Vagina (tissue), 2 donors: ENCODE measurements at regions not wholly inside any gene's neighbourhood (a gene's known extent, or its start where the extent isn't known, plus 50 kb on each side); places are given as distances from the start of the nearest gene placed in this dataset.

Experiments used
- DNase-seq, 2 donors: peaks; one replicate each; pipeline ENCODE4 v3.0.0-alpha.2; 2017; ENCODE audit errors: extremely low spot score in 2 of 2
- H3K27ac ChIP-seq: fragments of 200-600 bp; sonication (generic); one replicate; pipeline ENCODE4 v1.5.1; 2019
- H3K27me3 ChIP-seq: fragments of 200-600 bp; sonication (generic); one replicate; pipeline ENCODE4 v1.5.1; 2019
- H3K36me3 ChIP-seq, 2 donors: fragments of 200-600 bp; sonication (generic); one replicate each; pipeline ENCODE4 v1.5.1; 2017 to 2019
- H3K4me1 ChIP-seq: fragments of 200-600 bp; sonication (generic); one replicate; pipeline ENCODE4 v1.5.1; 2019
- H3K4me3 ChIP-seq, 2 donors: fragments of 200-600 bp; sonication (generic); 1 replicate in 1 of 2; 2 replicates in 1 of 2; pipeline ENCODE4 v1.5.1; 2016 to 2019
- H3K9me3 ChIP-seq: fragments of 200-600 bp; sonication (generic); one replicate; pipeline ENCODE4 v1.5.1; 2019
- POLR2A ChIP-seq, 2 donors: fragments of 450-650 bp; IDR thresholded peaks; one replicate each; pipeline ENCODE4 v1.6.1; 2017; ENCODE audit warnings: antibody characterized with exemption in 2 of 2, mild to moderate bottlenecking in 2 of 2, moderate library complexity in 2 of 2
- POLR2AphosphoS5 ChIP-seq, 2 donors: sonication (generic); formaldehyde crosslinking; IDR thresholded peaks; one replicate each; pipeline ENCODE4 v1.9.0; 2017; ENCODE audit warnings: antibody characterized with exemption in 2 of 2, mild to moderate bottlenecking in 2 of 2, low read depth in 1 of 2; ENCODE audit not compliant: insufficient read depth in 1 of 2
- intact Hi-C: fragments of 100-400 bp; cut with DNase I; formaldehyde crosslinking; loops from one replicate; pipeline ENCODE4 v1.15.1; 2023
- TF ChIP-seq, protein P1 (sequence below), 3 experiments: fragments of 450-650 bp in 2 of 3; fragments of 200-600 bp in 1 of 3; sonication (generic) in 1 of 3; IDR thresholded peaks; one replicate each; pipeline ENCODE4 v1.5.1; 2017 to 2019; ENCODE audit warnings: antibody characterized with exemption in 3 of 3, mild to moderate bottlenecking in 2 of 3, moderate library complexity in 2 of 3

DNA sequence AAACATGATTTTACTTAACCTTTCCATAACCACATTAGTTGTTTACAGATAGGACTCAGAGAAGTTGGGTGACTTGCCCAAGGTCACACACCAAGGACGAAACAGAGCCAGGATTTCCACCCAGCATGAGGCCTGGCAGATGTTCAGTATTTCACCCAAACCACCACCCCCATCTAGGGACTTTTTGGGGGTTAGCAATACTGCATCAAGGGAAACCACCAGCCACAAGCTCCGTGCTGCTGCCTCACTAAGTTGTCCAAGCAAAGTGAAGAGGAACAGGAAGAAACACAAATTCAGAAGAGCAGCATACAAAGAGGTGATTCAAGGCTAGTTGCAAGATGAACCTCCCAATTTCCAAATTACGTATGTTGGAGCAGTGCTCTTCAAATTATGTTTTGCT lies 219.6 kb upstream of the RORB start:
- no peaks in the 10 kb centered on the region for H3K27me3 ChIP-seq
- no peak overlapping the region for H3K4me3 ChIP-seq
- no peaks in the 10 kb centered on the region for H3K9me3 ChIP-seq
- H3K27ac ChIP-seq, result no peak overlapping the region
- TF ChIP-seq, protein P1, sequence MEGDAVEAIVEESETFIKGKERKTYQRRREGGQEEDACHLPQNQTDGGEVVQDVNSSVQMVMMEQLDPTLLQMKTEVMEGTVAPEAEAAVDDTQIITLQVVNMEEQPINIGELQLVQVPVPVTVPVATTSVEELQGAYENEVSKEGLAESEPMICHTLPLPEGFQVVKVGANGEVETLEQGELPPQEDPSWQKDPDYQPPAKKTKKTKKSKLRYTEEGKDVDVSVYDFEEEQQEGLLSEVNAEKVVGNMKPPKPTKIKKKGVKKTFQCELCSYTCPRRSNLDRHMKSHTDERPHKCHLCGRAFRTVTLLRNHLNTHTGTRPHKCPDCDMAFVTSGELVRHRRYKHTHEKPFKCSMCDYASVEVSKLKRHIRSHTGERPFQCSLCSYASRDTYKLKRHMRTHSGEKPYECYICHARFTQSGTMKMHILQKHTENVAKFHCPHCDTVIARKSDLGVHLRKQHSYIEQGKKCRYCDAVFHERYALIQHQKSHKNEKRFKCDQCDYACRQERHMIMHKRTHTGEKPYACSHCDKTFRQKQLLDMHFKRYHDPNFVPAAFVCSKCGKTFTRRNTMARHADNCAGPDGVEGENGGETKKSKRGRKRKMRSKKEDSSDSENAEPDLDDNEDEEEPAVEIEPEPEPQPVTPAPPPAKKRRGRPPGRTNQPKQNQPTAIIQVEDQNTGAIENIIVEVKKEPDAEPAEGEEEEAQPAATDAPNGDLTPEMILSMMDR (IDR thresholded peaks at IDR 0.05), result no peak
- TF ChIP-seq POLR2AphosphoS5 (IDR thresholded peaks at IDR 0.05; ENCODE audit: insufficient read depth in 1 of 2, low read depth in 1 of 2) (no peak), POLR2A (IDR thresholded peaks at IDR 0.05) (no peak)
- H3K4me1 ChIP-seq, result no peaks in the 10 kb centered on the region
- intact Hi-C loops, result no loop called here
- no peak for DNase-seq
- H3K36me3 ChIP-seq, result no peaks in the 10 kb centered on the region

DNA sequence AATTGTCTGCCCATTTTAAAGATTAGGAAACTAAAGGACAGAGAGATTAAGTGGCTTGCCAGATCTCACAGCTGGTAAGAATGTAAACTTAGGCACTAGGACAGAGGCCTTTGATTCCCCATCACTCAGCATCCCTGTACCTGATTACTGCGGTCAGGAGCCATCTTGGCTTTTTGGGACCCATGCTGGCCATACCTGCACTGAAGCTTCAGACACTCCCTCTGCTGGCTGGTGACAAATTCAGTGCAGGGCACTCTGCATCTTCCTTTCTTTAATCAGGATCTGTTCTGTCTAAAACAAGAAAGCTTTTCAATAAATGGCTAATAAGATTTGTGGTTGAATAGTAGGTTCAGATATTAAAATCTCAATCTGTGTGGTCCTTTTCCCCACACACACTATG lies 215.5 kb upstream of the RORB start:
- no peaks in the 10 kb centered on the region for H3K9me3 ChIP-seq
- H3K27me3 ChIP-seq, result no peaks in the 10 kb centered on the region
- H3K4me3 ChIP-seq, result no peak overlapping the region
- DNase-seq, result no peak
- no peak overlapping the region for H3K27ac ChIP-seq
- H3K36me3 ChIP-seq, result no peaks in the 10 kb centered on the region
- intact Hi-C loops, result no loop called here
- TF ChIP-seq, protein P1 (IDR thresholded peaks at IDR 0.05), result no peak
- TF ChIP-seq POLR2AphosphoS5 (IDR thresholded peaks at IDR 0.05; ENCODE audit: insufficient read depth in 1 of 2, low read depth in 1 of 2), result no peak
- TF ChIP-seq POLR2A (IDR thresholded peaks at IDR 0.05), result no peak
- no peaks in the 10 kb centered on the region for H3K4me1 ChIP-seq

DNA sequence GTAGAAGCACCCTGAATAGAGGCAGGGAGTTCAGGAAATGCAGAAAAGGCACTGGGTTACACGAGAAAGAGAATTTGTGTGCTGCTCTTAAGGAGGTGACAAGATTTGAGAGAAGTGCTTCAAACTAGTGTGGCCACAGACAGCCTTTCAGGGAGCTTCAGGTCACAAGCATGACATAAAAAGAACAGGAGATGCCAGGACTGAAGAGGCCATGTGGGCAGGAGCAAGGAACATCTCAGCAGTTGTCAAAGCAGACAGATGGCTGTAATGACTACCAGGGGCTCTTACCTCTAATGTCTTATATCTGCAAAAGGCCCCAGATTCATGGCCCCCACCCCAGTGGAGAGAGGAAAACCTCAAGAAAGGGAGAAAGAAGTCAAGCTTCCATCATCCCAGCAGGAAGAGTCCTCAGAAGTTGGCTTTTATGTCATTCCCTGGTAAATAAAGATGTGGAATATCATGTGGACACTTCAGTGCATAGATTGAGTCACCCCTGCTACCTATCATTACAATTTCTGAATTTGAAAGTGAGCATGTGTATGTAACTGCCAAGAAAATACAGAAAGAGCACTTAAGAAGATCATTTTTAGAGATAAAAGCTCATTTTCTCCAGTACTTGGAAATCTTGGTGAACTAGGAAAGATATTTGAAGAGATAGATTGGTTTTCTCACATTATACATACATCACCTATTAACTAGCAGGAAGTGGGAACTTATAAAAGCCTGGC lies 214.4 kb upstream of the RORB start:
- no peaks in the 10 kb centered on the region for H3K4me1 ChIP-seq
- DNase-seq, result no peak
- H3K4me3 ChIP-seq, result no peak overlapping the region
- intact Hi-C loops, result no loop called here
- no peaks in the 10 kb centered on the region for H3K9me3 ChIP-seq
- no peaks in the 10 kb centered on the region for H3K36me3 ChIP-seq
- TF ChIP-seq POLR2A (IDR thresholded peaks at IDR 0.05) (no peak), POLR2AphosphoS5 (IDR thresholded peaks at IDR 0.05; ENCODE audit: insufficient read depth in 1 of 2, low read depth in 1 of 2) (no peak)
- TF ChIP-seq, protein P1 (IDR thresholded peaks at IDR 0.05), result no peak
- no peaks in the 10 kb centered on the region for H3K27me3 ChIP-seq
- H3K27ac ChIP-seq, result no peak overlapping the region

DNA sequence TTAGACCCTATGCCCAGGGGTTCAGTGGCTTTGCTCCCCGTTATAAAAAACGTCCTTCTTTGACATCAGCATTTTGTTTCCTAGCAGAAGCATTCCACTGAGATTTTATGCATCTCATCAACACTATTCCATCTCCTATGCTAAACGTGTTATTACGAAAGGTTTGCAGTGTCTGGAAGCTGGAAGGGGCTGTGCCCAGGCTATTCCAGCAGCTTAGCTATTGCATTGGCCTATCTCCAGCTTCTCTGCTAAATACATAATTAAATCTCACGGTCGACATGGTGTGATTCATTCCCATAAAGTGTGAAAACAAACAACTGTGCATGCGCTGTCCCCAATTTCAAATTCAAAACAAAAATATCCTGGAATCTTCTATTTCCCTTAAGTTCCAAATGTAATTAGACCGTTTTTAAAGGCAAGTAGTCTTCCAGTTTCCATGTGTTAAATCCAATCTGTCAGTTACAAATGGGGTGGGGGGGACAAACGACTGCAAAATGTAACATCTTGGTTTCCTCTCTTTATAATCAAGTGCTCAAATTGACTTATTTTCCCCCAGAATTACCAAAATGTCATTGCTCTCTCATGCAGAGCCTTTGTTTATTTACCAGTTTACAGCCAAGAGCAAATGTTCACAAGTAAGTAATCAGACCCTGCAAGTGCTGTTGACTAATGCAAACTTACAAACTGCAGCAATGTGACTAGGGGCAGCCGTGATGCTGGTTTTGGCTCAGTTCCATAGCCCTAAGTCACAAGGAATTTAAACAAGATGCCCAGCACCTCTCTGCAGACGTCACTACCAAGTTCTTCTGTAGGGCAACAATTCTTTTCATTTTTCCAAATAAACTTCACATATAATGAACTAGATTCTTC lies 212.3 kb upstream of the RORB start:
- intact Hi-C loops, result no loop called here

More for the DNA sequence above, 212.3 kb upstream of the RORB start:
- Histone ChIP-seq H3K27ac (no peak overlapping the region), H3K27me3 (no peaks in the 10 kb centered on the region), H3K36me3 (no peaks in the 10 kb centered on the region), H3K9me3 (no peaks in the 10 kb centered on the region), H3K4me3 (no peak overlapping the region), H3K4me1 (no peaks in the 10 kb centered on the region)
- TF ChIP-seq, protein P1 (IDR thresholded peaks at IDR 0.05), result no peak
- no peak for TF ChIP-seq POLR2A (IDR thresholded peaks at IDR 0.05)
- no peak for TF ChIP-seq POLR2AphosphoS5 (IDR thresholded peaks at IDR 0.05; ENCODE audit: insufficient read depth in 1 of 2, low read depth in 1 of 2)
- DNase-seq, result no peak
